ENCODE measurements at regions not wholly inside any gene's neighbourhood (a gene's known extent, or its start where the extent isn't known, plus 50 kb on each side); places are given as distances from the start of the nearest gene placed in this dataset.
A peak's percentile ranks its signal among the peaks of the same experiment; 100 is the strongest.

GRCh38 chr6:169864148-169865020, 113.0 kb downstream of the ERMARD start:
- DNase-seq (peak in 1 of 5 donors; percentile 13), ATAC-seq (no peak)
- H3K4me1 ChIP-seq: peaks cover 0 to 25% (median 8%) of the 10 kb centered on the region in 12 donors
- WGBS, 4 donors: 81% methylated on average over 14 to 23 of the region's 23 CpGs
- intact Hi-C loops (cut with DNase I): no loop called here
- no peaks in the 10 kb centered on the region for H3K9me3 ChIP-seq
- no peak overlapping the region for H3K27ac ChIP-seq
- H3K4me3 ChIP-seq: no peak overlapping the region
- TF ChIP-seq CTCF (IDR thresholded peaks at IDR 0.05) (no peak), POLR2A (IDR thresholded peaks at IDR 0.05) (no peak)
- no peaks in the 10 kb centered on the region for H3K36me3 ChIP-seq
- no peaks in the 10 kb centered on the region for H3K27me3 ChIP-seq

- ATAC-seq (no peak), DNase-seq (peak in 1 of 5 donors; percentile 2)
- H3K27ac ChIP-seq: no peak overlapping the region
- no peaks in the 10 kb centered on the region for H3K9me3 ChIP-seq
- no peak overlapping the region for H3K4me3 ChIP-seq
- no peaks in the 10 kb centered on the region for H3K36me3 ChIP-seq
- H3K27me3 ChIP-seq: no peaks in the 10 kb centered on the region
- TF ChIP-seq CTCF (IDR thresholded peaks at IDR 0.05): no peak
- no peak for TF ChIP-seq POLR2A (IDR thresholded peaks at IDR 0.05)
- 85 to 98% (median 97%) methylated on average over 3 of the region's 3 CpGs for WGBS, 4 donors
- peaks cover 0 to 25% (median 8%) of the 10 kb centered on the region in 12 donors for H3K4me1 ChIP-seq
- intact Hi-C loops (cut with DNase I): no loop called here
Observed at GRCh38 chr6:169863710-169864109, 112.3 kb downstream of the ERMARD start.

GRCh38 chr6:169862892-169863525, 111.6 kb downstream of the ERMARD start:
- H3K9me3 ChIP-seq: peaks cover 0 to 6% (median 2%) of the 10 kb centered on the region in 12 donors
- H3K4me1 ChIP-seq: peaks cover 0 to 25% (median 8%) of the 10 kb centered on the region in 12 donors
- no peak overlapping the region for H3K4me3 ChIP-seq
- peak in 1 of 5 donors; percentile 13 for DNase-seq
- no peak for TF ChIP-seq CTCF (IDR thresholded peaks at IDR 0.05)
- no peak for TF ChIP-seq POLR2A (IDR thresholded peaks at IDR 0.05)
- peak overlapping the region in 2 of 12 donors; percentile 50 to 55 for H3K27ac ChIP-seq
- intact Hi-C loops (cut with DNase I): no loop called here
- 74 to 80% (median 78%) methylated on average over 18 to 20 of the region's 20 CpGs for WGBS, 4 donors
- no peaks in the 10 kb centered on the region for H3K27me3 ChIP-seq
- no peaks in the 10 kb centered on the region for H3K36me3 ChIP-seq
- ATAC-seq: no peak
